ENCODE measurements at regions not wholly inside any gene's neighbourhood (a gene's known extent, or its start where the extent isn't known, plus 50 kb on each side); places are given as distances from the start of the nearest gene placed in this dataset.

GRCh38 chr3:106745344-106746168 lies 631.7 kb upstream of the CCDC54 start:
- FAIRE-seq = no peak
- no peak for DNase-seq (ENCODE audit: insufficient read length, low spot score)
- TF ChIP-seq PAX5 (IDR thresholded peaks at IDR 0.05; ENCODE audit: insufficient read depth, low read length, severe bottlenecking) = no peak
- TF ChIP-seq POLR2A (IDR thresholded peaks at IDR 0.05; ENCODE audit: low read depth, low read length) = no peak
- TF ChIP-seq TAF1 (IDR thresholded peaks at IDR 0.05; ENCODE audit: low read depth, low read length) = no peak
- no peak for TF ChIP-seq POU2F2 (IDR thresholded peaks at IDR 0.05; ENCODE audit: low read depth, low read length)
- TF ChIP-seq SPI1 (IDR thresholded peaks at IDR 0.05; ENCODE audit: low read depth, low read length) = no peak

GRCh38 chr3:106746286-106746685 lies 631.0 kb upstream of the CCDC54 start:
- DNase-seq (ENCODE audit: insufficient read length, low spot score) = no peak
- TF ChIP-seq SPI1 (IDR thresholded peaks at IDR 0.05; ENCODE audit: low read depth, low read length) (no peak), PAX5 (IDR thresholded peaks at IDR 0.05; ENCODE audit: insufficient read depth, low read length, severe bottlenecking) (no peak)
- no peak for FAIRE-seq

- no peak for FAIRE-seq
- no peak for TF ChIP-seq PAX5 (IDR thresholded peaks at IDR 0.05; ENCODE audit: insufficient read depth, low read length, severe bottlenecking)
- TF ChIP-seq POLR2AphosphoS5 (IDR thresholded peaks at IDR 0.05; ENCODE audit: low read depth, low read length) = no peak
- TF ChIP-seq TAF1 (IDR thresholded peaks at IDR 0.05; ENCODE audit: low read depth, low read length) = no peak
- no peak for TF ChIP-seq POU2F2 (IDR thresholded peaks at IDR 0.05; ENCODE audit: low read depth, low read length)
- TF ChIP-seq SPI1 (IDR thresholded peaks at IDR 0.05; ENCODE audit: low read depth, low read length) = no peak
- no peak for TF ChIP-seq POLR2A (IDR thresholded peaks at IDR 0.05; ENCODE audit: low read depth, low read length)
- no peak for DNase-seq (ENCODE audit: insufficient read length, low spot score)
These were observed 628.6 kb upstream of the CCDC54 start for GRCh38 chr3:106748472-106749262.

GRCh38 chr3:106750092-106750491 lies 627.1 kb upstream of the CCDC54 start:
- DNase-seq (ENCODE audit: insufficient read length, low spot score) (no peak), FAIRE-seq (no peak)
- TF ChIP-seq TAF1 (IDR thresholded peaks at IDR 0.05; ENCODE audit: low read depth, low read length) = no peak
- no peak for TF ChIP-seq POU2F2 (IDR thresholded peaks at IDR 0.05; ENCODE audit: low read depth, low read length)
- TF ChIP-seq POLR2AphosphoS5 (IDR thresholded peaks at IDR 0.05; ENCODE audit: low read depth, low read length) = no peak
- TF ChIP-seq POLR2A (IDR thresholded peaks at IDR 0.05; ENCODE audit: low read depth, low read length) = no peak
- TF ChIP-seq SPI1 (IDR thresholded peaks at IDR 0.05; ENCODE audit: low read depth, low read length) = no peak
- TF ChIP-seq PAX5 (IDR thresholded peaks at IDR 0.05; ENCODE audit: insufficient read depth, low read length, severe bottlenecking) = no peak

GRCh38 chr3:106755336-106755735 lies 621.9 kb upstream of the CCDC54 start:
- DNase-seq (ENCODE audit: insufficient read length, low spot score) (no peak), FAIRE-seq (no peak)
- no peak for TF ChIP-seq POU2F2 (IDR thresholded peaks at IDR 0.05; ENCODE audit: low read depth, low read length)
- no peak for TF ChIP-seq SPI1 (IDR thresholded peaks at IDR 0.05; ENCODE audit: low read depth, low read length)
- TF ChIP-seq POLR2AphosphoS5 (IDR thresholded peaks at IDR 0.05; ENCODE audit: low read depth, low read length) = no peak
- no peak for TF ChIP-seq PAX5 (IDR thresholded peaks at IDR 0.05; ENCODE audit: insufficient read depth, low read length, severe bottlenecking)
- no peak for TF ChIP-seq TAF1 (IDR thresholded peaks at IDR 0.05; ENCODE audit: low read depth, low read length)
- TF ChIP-seq POLR2A (IDR thresholded peaks at IDR 0.05; ENCODE audit: low read depth, low read length) = no peak

GRCh38 chr3:106756901-106757300 lies 620.3 kb upstream of the CCDC54 start:
- TF ChIP-seq PAX5 (IDR thresholded peaks at IDR 0.05; ENCODE audit: insufficient read depth, low read length, severe bottlenecking) (no peak), POU2F2 (IDR thresholded peaks at IDR 0.05; ENCODE audit: low read depth, low read length) (no peak), POLR2A (IDR thresholded peaks at IDR 0.05; ENCODE audit: low read depth, low read length) (no peak), POLR2AphosphoS5 (IDR thresholded peaks at IDR 0.05; ENCODE audit: low read depth, low read length) (no peak), TAF1 (IDR thresholded peaks at IDR 0.05; ENCODE audit: low read depth, low read length) (no peak), SPI1 (IDR thresholded peaks at IDR 0.05; ENCODE audit: low read depth, low read length) (no peak)
- FAIRE-seq (no peak), DNase-seq (ENCODE audit: insufficient read length, low spot score) (no peak)

- FAIRE-seq (no peak), DNase-seq (ENCODE audit: insufficient read length, low spot score) (no peak)
- TF ChIP-seq POLR2AphosphoS5 (IDR thresholded peaks at IDR 0.05; ENCODE audit: low read depth, low read length) (no peak), POU2F2 (IDR thresholded peaks at IDR 0.05; ENCODE audit: low read depth, low read length) (no peak)
These were observed 618.8 kb upstream of the CCDC54 start for GRCh38 chr3:106758459-106758858.

- DNase-seq (ENCODE audit: insufficient read length, low spot score) (no peak), FAIRE-seq (no peak)
- TF ChIP-seq TAF1 (IDR thresholded peaks at IDR 0.05; ENCODE audit: low read depth, low read length) (no peak), POU2F2 (IDR thresholded peaks at IDR 0.05; ENCODE audit: low read depth, low read length) (no peak), SPI1 (IDR thresholded peaks at IDR 0.05; ENCODE audit: low read depth, low read length) (no peak), PAX5 (IDR thresholded peaks at IDR 0.05; ENCODE audit: insufficient read depth, low read length, severe bottlenecking) (no peak), POLR2A (IDR thresholded peaks at IDR 0.05; ENCODE audit: low read depth, low read length) (no peak), POLR2AphosphoS5 (IDR thresholded peaks at IDR 0.05; ENCODE audit: low read depth, low read length) (no peak)
These were observed 617.5 kb upstream of the CCDC54 start for GRCh38 chr3:106759731-106760130.

GRCh38 chr3:106765342-106765741 lies 611.9 kb upstream of the CCDC54 start:
- FAIRE-seq = no peak
- no peak for TF ChIP-seq POLR2A (IDR thresholded peaks at IDR 0.05; ENCODE audit: low read depth, low read length)
- TF ChIP-seq SPI1 (IDR thresholded peaks at IDR 0.05; ENCODE audit: low read depth, low read length) = no peak
- no peak for TF ChIP-seq PAX5 (IDR thresholded peaks at IDR 0.05; ENCODE audit: insufficient read depth, low read length, severe bottlenecking)
- no peak for TF ChIP-seq TAF1 (IDR thresholded peaks at IDR 0.05; ENCODE audit: low read depth, low read length)
- DNase-seq (ENCODE audit: insufficient read length, low spot score) = no peak

All from GM12891 (cell line).